ENCODE measurements at regions not wholly inside any gene's neighbourhood (a gene's known extent, or its start where the extent isn't known, plus 50 kb on each side); places are given as distances from the start of the nearest gene placed in this dataset.

DNA sequence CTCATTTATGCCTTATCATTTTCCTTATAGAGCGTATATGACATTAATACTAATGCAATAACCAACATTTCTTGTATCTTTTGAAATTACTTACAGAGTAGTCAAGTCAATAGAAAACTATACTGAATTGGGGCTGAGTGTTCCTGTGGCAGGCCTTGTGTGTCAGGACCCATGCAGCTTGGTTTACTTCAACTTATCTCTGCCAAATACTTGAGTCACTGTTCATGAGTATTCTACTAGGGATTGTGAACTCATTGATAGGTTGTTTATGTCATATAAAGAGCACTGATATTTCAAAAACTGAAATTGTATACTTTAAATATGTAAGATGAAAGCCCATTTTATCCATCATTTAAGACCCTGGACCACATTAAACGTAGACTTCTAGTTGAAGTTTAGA lies 688.6 kb upstream of the SLITRK1 start:
- TF ChIP-seq, protein P1, sequence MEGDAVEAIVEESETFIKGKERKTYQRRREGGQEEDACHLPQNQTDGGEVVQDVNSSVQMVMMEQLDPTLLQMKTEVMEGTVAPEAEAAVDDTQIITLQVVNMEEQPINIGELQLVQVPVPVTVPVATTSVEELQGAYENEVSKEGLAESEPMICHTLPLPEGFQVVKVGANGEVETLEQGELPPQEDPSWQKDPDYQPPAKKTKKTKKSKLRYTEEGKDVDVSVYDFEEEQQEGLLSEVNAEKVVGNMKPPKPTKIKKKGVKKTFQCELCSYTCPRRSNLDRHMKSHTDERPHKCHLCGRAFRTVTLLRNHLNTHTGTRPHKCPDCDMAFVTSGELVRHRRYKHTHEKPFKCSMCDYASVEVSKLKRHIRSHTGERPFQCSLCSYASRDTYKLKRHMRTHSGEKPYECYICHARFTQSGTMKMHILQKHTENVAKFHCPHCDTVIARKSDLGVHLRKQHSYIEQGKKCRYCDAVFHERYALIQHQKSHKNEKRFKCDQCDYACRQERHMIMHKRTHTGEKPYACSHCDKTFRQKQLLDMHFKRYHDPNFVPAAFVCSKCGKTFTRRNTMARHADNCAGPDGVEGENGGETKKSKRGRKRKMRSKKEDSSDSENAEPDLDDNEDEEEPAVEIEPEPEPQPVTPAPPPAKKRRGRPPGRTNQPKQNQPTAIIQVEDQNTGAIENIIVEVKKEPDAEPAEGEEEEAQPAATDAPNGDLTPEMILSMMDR (conservative IDR thresholded peaks at IDR 0.05) = no peak
- no peak for TF ChIP-seq EZH2 (IDR thresholded peaks at IDR 0.05; ENCODE audit: low read depth)

Data from PC-9 (cell line).